Activated CD8-positive, alpha-beta T cell treated with anti-CD3 and anti-CD28 coated beads for 36 hours (primary cell): ENCODE measurements at regions not wholly inside any gene's neighbourhood (a gene's known extent, or its start where the extent isn't known, plus 50 kb on each side); places are given as distances from the start of the nearest gene placed in this dataset.

Experiments used
- ATAC-seq: fragments of 200-7000 bp; cut with Tn5 transposase; one replicate; pipeline ENCODE4 v1.10.0; 2021; ENCODE audit warnings: mild to moderate bottlenecking, moderate library complexity
- CTCF ChIA-PET: fragments of 350-600 bp; sonication (Branson Sonifier 250); formaldehyde crosslinking; loops from one replicate; lab custom pipeline; 2021; ENCODE audit warnings: antibody characterized with exemption; lab: Charles Lee
- POLR2A ChIA-PET: fragments of 350-600 bp; sonication (Branson Sonifier 250); formaldehyde crosslinking; loops from one replicate; lab custom pipeline; 2021; ENCODE audit warnings: antibody characterized with exemption; lab: Charles Lee
- DNase-seq: peaks from one replicate; pipeline ENCODE4 v3.0.0-alpha.2; 2020
- H3K27ac Mint-ChIP-seq: one replicate; pipeline ENCODE4 v1.8.0; 2021; ENCODE audit warnings: mild to moderate bottlenecking, mixed read lengths
- H3K27me3 Mint-ChIP-seq: one replicate; pipeline ENCODE4 v1.8.0; 2021; ENCODE audit warnings: mixed read lengths
- H3K36me3 Mint-ChIP-seq: one replicate; pipeline ENCODE4 v1.8.0; 2021; ENCODE audit warnings: low read depth, mixed read lengths
- H3K4me1 Mint-ChIP-seq: one replicate; pipeline ENCODE4 v1.8.0; 2021; ENCODE audit warnings: low read depth, mixed read lengths
- H3K4me3 Mint-ChIP-seq: one replicate; pipeline ENCODE4 v1.8.0; 2021; ENCODE audit warnings: mild to moderate bottlenecking, moderate library complexity, mixed read lengths
- H3K9me3 Mint-ChIP-seq: one replicate; pipeline ENCODE4 v1.8.0; 2021; ENCODE audit warnings: mixed read lengths
- intact Hi-C: fragments of 100-400 bp; cut with micrococcal nuclease; formaldehyde crosslinking; loops from one replicate; pipeline ENCODE4 v1.10.0; 2022
- TF ChIP-seq, protein P1 (sequence below): fragments of 200-600 bp; IDR thresholded peaks from one replicate; pipeline ENCODE4 v1.8.0; 2022; ENCODE audit warnings: antibody characterized with exemption, mild to moderate bottlenecking

DNA sequence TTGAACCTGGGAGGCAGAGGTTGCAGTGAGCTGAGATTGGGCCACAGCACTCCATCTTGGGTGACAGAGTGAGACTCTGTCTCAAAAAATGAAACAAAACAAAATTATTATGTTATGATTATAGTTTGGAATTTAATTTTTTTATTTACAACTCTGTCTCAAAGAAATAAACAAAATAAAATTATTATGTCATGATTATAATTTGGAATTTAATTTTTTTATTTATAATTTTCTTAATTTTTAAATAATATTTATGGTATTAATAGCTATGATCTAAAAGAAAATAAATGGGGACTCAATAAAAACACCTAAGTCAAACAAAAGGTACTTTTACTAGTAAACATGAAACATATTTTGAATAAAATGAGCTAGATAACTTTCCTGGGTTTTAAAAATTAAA lies 994.8 kb upstream of the GHITM start:
- Mint-ChIP-seq H3K36me3 (no peaks in the 10 kb centered on the region), H3K9me3 (peaks cover 2% of the 10 kb centered on the region), H3K4me1 (no peaks in the 10 kb centered on the region), H3K4me3 (no peak overlapping the region), H3K27me3 (no peaks in the 10 kb centered on the region), H3K27ac (no peak overlapping the region)
- TF ChIP-seq, protein P1, sequence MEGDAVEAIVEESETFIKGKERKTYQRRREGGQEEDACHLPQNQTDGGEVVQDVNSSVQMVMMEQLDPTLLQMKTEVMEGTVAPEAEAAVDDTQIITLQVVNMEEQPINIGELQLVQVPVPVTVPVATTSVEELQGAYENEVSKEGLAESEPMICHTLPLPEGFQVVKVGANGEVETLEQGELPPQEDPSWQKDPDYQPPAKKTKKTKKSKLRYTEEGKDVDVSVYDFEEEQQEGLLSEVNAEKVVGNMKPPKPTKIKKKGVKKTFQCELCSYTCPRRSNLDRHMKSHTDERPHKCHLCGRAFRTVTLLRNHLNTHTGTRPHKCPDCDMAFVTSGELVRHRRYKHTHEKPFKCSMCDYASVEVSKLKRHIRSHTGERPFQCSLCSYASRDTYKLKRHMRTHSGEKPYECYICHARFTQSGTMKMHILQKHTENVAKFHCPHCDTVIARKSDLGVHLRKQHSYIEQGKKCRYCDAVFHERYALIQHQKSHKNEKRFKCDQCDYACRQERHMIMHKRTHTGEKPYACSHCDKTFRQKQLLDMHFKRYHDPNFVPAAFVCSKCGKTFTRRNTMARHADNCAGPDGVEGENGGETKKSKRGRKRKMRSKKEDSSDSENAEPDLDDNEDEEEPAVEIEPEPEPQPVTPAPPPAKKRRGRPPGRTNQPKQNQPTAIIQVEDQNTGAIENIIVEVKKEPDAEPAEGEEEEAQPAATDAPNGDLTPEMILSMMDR: no peak
- ChIA-PET CTCF (no interaction called here), POLR2A (no interaction called here)
- DNase-seq: no peak
- intact Hi-C loops: no loop called here
- no peak for ATAC-seq

DNA sequence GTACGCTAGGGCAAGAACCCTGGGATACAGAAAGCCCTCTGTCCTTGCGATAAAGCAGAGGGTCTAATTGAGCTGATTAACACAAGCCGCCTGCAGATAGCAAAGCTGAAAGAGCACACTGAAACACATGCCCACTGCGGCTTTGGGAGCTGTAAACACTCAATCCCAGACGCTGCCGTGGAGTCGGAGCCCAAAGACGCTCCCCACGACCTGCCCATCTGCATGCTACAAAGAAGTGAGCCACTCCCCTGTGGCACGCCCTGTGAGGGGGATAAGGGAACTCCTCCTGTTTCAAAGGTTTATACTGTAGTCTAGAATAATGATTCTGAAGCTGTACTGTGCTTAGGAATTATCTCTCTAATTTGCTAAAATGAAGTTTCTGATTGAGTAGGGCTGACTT lies 985.6 kb upstream of the GHITM start:
- ATAC-seq: no peak
- Mint-ChIP-seq H3K4me1 (no peaks in the 10 kb centered on the region), H3K27ac (no peak overlapping the region), H3K4me3 (no peak overlapping the region), H3K9me3 (peaks cover 4% of the 10 kb centered on the region), H3K27me3 (no peaks in the 10 kb centered on the region), H3K36me3 (no peaks in the 10 kb centered on the region)
- intact Hi-C loops: no loop called here
- TF ChIP-seq, protein P1: no peak
- CTCF ChIA-PET: interaction anchor here (0.8 kb wide), 1 partner anchor 204 kb away, joined by 3 read pairs; no protein-coding TSS in a partner anchor
- POLR2A ChIA-PET: no interaction called here
- DNase-seq: no peak

DNA sequence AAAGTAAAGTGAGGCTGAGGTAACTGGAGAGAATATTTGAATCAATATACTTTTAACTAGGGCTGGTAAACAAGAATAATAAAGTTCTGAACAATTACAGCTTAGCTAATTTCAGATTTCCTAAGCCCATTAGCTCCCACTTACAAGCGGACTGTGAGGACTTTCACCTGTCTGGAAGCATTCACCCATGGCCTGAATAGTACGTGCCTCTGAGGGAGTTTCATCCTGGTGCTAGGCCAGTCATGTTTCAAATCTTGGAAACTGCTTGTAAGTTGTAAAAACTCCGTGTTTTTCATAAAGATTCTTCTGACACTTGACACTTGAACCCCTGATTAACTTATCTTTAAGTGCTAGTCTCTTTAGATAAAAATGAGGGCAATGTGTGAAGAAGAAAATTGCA lies 975.2 kb upstream of the GHITM start:
- TF ChIP-seq, protein P1: no peak
- ATAC-seq (no peak), DNase-seq (no peak)
- Mint-ChIP-seq H3K36me3 (no peaks in the 10 kb centered on the region), H3K9me3 (peaks cover 2% of the 10 kb centered on the region), H3K4me3 (no peak overlapping the region), H3K27ac (no peak overlapping the region), H3K27me3 (no peaks in the 10 kb centered on the region), H3K4me1 (no peaks in the 10 kb centered on the region)
- ChIA-PET CTCF (no interaction called here), POLR2A (no interaction called here)
- intact Hi-C loops: no loop called here

DNA sequence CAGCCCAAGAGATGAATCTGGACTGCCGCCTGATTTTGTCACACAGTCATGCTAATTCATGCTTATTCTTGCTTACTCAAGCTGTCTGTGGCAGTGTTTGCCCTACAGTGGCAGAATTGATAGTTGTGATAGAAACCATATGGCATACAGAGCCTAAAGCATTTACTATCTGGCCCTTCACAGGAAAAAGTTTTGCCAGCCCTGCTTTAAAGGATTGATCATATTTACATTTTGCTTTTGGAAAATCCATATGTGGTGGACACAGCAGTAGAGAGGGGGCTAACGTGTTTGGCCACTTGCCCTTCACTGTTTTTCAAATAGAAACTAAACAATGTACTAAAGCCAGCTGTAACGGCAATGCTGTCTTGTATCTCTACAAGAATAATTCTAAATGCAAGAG lies 974.0 kb upstream of the GHITM start:
- TF ChIP-seq, protein P1: no peak
- Mint-ChIP-seq H3K9me3 (peaks cover 2% of the 10 kb centered on the region), H3K36me3 (no peaks in the 10 kb centered on the region), H3K27ac (no peak overlapping the region), H3K4me1 (no peaks in the 10 kb centered on the region), H3K27me3 (no peaks in the 10 kb centered on the region), H3K4me3 (no peak overlapping the region)
- ChIA-PET POLR2A (no interaction called here), CTCF (no interaction called here)
- intact Hi-C loops: no loop called here
- ATAC-seq (no peak), DNase-seq (no peak)

DNA sequence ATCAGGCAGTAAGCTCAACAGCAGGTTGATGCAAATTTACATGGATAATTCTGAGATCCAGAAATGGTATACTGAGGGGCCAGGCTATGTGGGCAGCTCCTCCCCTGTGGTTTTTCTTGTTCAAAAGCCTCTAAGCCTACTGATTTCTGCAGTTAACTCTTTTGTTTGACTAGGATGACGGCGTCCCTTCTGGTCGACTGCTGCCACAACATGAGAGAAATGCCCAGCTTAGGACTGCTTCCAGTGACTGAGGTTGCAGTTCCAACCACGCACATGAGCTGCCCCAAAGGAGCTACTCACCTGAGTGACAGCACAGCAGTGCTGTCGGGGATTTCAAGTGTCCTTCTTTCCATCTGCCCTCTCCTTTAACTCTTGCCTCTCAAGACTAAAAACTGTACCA lies 973.0 kb upstream of the GHITM start:
- Mint-ChIP-seq H3K9me3 (peaks cover 7% of the 10 kb centered on the region), H3K36me3 (no peaks in the 10 kb centered on the region), H3K27ac (no peak overlapping the region), H3K4me3 (no peak overlapping the region), H3K27me3 (no peaks in the 10 kb centered on the region), H3K4me1 (no peaks in the 10 kb centered on the region)
- TF ChIP-seq, protein P1: no peak
- DNase-seq (no peak), ATAC-seq (no peak)
- ChIA-PET CTCF (no interaction called here), POLR2A (no interaction called here)
- intact Hi-C loops: no loop called here
